Ovary (tissue), 7 donors: ENCODE measurements at regions not wholly inside any gene's neighbourhood (a gene's known extent, or its start where the extent isn't known, plus 50 kb on each side); places are given as distances from the start of the nearest gene placed in this dataset.

ENCODE experiments used
- DNase-seq, 5 donors: peaks; one replicate each; pipeline ENCODE4 v3.0.0-alpha.2; 2019 to 2020
- H3K27ac ChIP-seq, 2 donors: fragments of 200-600 bp; one replicate each; pipeline versions ENCODE4 v1.5.1 to v1.8.0; 2019 to 2022
- H3K27me3 ChIP-seq: fragments of 200-600 bp; one replicate; pipeline ENCODE4 v1.8.0; 2022
- H3K36me3 ChIP-seq: fragments of 200-600 bp; sonication (generic); one replicate; pipeline ENCODE4 v1.5.1; 2019
- H3K4me1 ChIP-seq: one replicate; pipeline ENCODE4 v1.8.1; 2013; ENCODE audit warnings: mild to moderate bottlenecking, moderate library complexity; ENCODE audit not compliant: insufficient read depth
- H3K4me3 ChIP-seq: fragments of 200-600 bp; sonication (generic); one replicate; pipeline ENCODE4 v1.5.1; 2017
- H3K9me3 ChIP-seq, 2 donors: fragments of 200-600 bp in 1 of 2; sonication (generic) in 1 of 2; one replicate each; pipeline versions ENCODE4 v1.5.1 to v1.8.1; 2013 to 2019; ENCODE audit warnings: mild to moderate bottlenecking in 1 of 2, moderate library complexity in 1 of 2
- EP300 ChIP-seq: sonication (generic); formaldehyde crosslinking; IDR thresholded peaks from one replicate; pipeline ENCODE4 v1.6.1; 2017; ENCODE audit warnings: antibody characterized with exemption
- POLR2A ChIP-seq: fragments of 450-650 bp; IDR thresholded peaks from one replicate; pipeline ENCODE4 v1.6.1; 2017; ENCODE audit warnings: antibody characterized with exemption, mild to moderate bottlenecking, moderate library complexity
- WGBS, 3 donors: extraction: QIAGEN DNeasy Blood & Tissue Kit in 1 of 3; methylation state at CpG; one replicate each; pipeline versions ENCODE4 v1.1.5 to v1.1.7; 2013 to 2017; 5-methylcytosine and 5-hydroxymethylcytosine counted together
- intact Hi-C, 4 donors: fragments of 100-400 bp; cut with DNase I; formaldehyde crosslinking; loops; one replicate each; pipeline versions ENCODE4 v1.11.0 to v1.15.1; 2022 to 2023
- TF ChIP-seq, protein P1 (sequence below), 3 donors: fragments of 450-650 bp in 2 of 3; fragments of 200-600 bp in 1 of 3; IDR thresholded peaks; one replicate each; pipeline versions ENCODE4 v1.5.1 to v1.8.0; 2016 to 2022; ENCODE audit warnings: antibody characterized with exemption in 3 of 3, mild to moderate bottlenecking in 1 of 3
- donor health status: DM: no; HTN: no; CAD: no; lungs with moderate emphysema.
- donor health status: DM: no; HTN: no; CAD: no.
- donor health status: Bipolar disorder and iron deficiency.
- donor health status: DM: no; HTN: no; CAD: no.
- donor health status: DM: yes; HTN: yes; CAD: no.

DNA sequence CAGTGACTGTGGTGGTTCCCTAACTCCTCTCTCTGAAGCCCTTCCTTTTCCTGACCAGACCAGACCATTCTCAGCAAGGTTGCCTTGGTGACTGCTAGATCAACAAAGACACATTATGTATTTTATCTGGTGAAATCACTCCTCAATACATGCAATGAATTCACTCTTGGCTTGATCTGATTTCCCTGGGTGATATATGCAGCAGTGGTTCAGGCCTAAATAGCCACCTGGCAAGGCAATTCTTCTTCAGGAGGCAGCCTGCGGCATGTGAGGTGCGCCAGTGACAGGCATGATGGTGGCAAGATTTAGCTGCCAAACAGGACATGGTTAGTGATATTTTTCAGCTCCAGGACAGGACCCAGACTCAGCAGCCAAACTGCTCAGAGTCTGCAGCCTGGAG, 350.3 kb upstream of the CCDC196 start:
- TF ChIP-seq POLR2A (no peak), EP300 (no peak)
- TF ChIP-seq, protein P1, sequence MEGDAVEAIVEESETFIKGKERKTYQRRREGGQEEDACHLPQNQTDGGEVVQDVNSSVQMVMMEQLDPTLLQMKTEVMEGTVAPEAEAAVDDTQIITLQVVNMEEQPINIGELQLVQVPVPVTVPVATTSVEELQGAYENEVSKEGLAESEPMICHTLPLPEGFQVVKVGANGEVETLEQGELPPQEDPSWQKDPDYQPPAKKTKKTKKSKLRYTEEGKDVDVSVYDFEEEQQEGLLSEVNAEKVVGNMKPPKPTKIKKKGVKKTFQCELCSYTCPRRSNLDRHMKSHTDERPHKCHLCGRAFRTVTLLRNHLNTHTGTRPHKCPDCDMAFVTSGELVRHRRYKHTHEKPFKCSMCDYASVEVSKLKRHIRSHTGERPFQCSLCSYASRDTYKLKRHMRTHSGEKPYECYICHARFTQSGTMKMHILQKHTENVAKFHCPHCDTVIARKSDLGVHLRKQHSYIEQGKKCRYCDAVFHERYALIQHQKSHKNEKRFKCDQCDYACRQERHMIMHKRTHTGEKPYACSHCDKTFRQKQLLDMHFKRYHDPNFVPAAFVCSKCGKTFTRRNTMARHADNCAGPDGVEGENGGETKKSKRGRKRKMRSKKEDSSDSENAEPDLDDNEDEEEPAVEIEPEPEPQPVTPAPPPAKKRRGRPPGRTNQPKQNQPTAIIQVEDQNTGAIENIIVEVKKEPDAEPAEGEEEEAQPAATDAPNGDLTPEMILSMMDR (IDR thresholded peaks at IDR 0.05): no peak
- intact Hi-C loops: no loop called here
- H3K36me3 ChIP-seq: no peaks in the 10 kb centered on the region
- DNase-seq: no peak
- H3K9me3 ChIP-seq: no peaks in the 10 kb centered on the region
- no peak overlapping the region for H3K4me3 ChIP-seq
- H3K27ac ChIP-seq: no peak overlapping the region
- no peaks in the 10 kb centered on the region for H3K27me3 ChIP-seq
- 88 to 100% (median 96%) methylated on average over 2 of the region's 2 CpGs for WGBS, 3 donors
- H3K4me1 ChIP-seq: no peaks in the 10 kb centered on the region

DNA sequence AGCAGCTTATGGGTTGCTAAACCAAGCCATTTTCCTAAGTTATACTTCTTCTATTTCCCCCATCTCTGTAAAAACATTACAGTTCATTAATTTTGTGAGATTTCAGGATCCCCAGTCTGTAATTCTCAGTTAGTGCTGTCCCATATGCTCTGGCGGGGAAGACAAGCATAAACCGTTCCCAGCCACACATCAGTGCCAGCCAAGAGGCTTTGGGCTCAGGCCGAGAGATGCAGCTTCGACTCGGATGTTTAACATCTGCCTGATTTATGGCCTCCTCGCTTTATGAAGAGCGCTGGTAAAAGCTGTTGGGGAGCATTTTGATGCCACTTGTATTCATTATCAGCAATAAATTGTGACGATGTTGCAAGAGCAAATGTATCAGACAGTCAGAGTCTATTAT, 349.1 kb upstream of the CCDC196 start:
- Histone ChIP-seq H3K27me3 (no peaks in the 10 kb centered on the region), H3K9me3 (no peaks in the 10 kb centered on the region), H3K4me1 (no peaks in the 10 kb centered on the region), H3K36me3 (no peaks in the 10 kb centered on the region), H3K4me3 (no peak overlapping the region), H3K27ac (no peak overlapping the region)
- WGBS, 3 donors: 50 to 60% (median 60%) methylated on average over 8 of the region's 8 CpGs
- TF ChIP-seq, protein P1 (IDR thresholded peaks at IDR 0.05): no peak
- TF ChIP-seq EP300: no peak
- no peak for TF ChIP-seq POLR2A
- no peak for DNase-seq
- intact Hi-C loops: no loop called here

DNA sequence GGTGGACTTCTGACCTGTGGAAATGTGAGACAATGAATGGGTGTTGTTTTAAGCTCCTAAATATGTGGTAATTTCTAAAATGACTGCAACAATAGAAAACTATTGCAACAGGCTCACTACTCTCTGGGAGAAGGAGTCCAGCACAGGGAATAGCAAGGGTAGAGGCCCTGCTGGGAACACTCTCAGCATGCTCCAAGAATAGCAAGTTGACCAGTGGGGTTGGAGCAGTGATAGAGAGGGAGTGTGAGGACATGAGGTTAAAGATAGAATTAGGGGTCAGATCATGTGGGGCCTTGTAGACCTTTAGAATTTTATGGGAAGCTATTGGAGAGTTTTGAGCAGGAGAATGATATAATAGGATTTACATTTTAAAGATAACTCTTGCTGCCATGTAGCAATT, 346.7 kb upstream of the CCDC196 start:
- TF ChIP-seq, protein P1 (IDR thresholded peaks at IDR 0.05): no peak
- TF ChIP-seq POLR2A (no peak), EP300 (no peak)
- DNase-seq: no peak
- Histone ChIP-seq H3K4me1 (no peaks in the 10 kb centered on the region), H3K4me3 (no peak overlapping the region), H3K27me3 (no peaks in the 10 kb centered on the region), H3K9me3 (no peaks in the 10 kb centered on the region), H3K36me3 (no peaks in the 10 kb centered on the region), H3K27ac (no peak overlapping the region)
- intact Hi-C loops: no loop called here

DNA sequence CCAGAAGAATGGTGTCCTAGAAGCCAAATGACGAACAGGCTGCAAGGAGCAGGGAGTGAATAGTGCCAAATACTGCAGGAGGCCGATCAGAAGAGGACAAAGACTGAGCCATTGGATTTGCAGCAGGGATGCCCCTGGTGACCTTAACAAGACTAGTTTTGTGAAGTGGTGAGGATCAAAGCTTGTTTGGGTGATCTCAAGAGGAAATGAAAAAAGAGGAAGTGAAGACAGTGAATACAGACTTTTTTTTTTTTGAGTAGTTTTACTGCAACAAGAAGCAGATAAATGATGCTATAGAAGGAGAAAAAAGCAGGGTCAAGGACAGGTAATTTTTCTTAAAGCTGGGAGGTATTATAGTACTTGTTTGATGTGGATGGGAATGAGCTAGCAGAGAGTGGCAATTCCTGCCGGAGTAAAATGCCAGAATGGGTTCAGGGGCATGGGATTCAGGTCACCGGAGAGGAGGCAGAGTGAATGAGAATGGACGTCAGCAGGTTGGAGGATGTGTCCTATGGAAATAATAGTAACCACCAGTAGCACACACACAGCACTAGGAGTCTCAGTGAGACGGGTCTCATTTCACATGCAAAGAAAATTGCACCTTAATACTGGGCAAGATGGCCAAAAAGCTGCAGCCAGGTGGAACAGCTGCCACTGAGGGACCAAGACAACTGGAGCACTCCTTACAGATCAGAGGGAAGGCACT, 345.8 kb upstream of the CCDC196 start:
- intact Hi-C loops: no loop called here
- no peaks in the 10 kb centered on the region for H3K36me3 ChIP-seq
- no peak overlapping the region for H3K4me3 ChIP-seq
- H3K9me3 ChIP-seq: no peaks in the 10 kb centered on the region
- no peaks in the 10 kb centered on the region for H3K27me3 ChIP-seq
- no peak for DNase-seq
- H3K27ac ChIP-seq: no peak overlapping the region
- no peaks in the 10 kb centered on the region for H3K4me1 ChIP-seq
- 51 to 52% (median 51%) methylated on average over 6 of the region's 6 CpGs for WGBS, 3 donors
- TF ChIP-seq EP300 (no peak), POLR2A (no peak)
- TF ChIP-seq, protein P1 (IDR thresholded peaks at IDR 0.05): no peak
